Neural cell (in vitro differentiated cells): ENCODE measurements at regions not wholly inside any gene's neighbourhood (a gene's known extent, or its start where the extent isn't known, plus 50 kb on each side); places are given as distances from the start of the nearest gene placed in this dataset.

Experiments used
- H2AFZ ChIP-seq: fragments of 200-600, 300-800 bp; sonication (generic), shearing (Covaris generic); 2 replicates; pipeline ENCODE4 v1.6.0; 2014; ENCODE audit warnings: low read depth, mild to moderate bottlenecking, antibody characterized with exemption, low read length, moderate library complexity
- H3F3A ChIP-seq: fragments of 200-600 bp; shearing (Covaris generic); 2 replicates; pipeline ENCODE4 v1.6.1; 2016; ENCODE audit warnings: mild to moderate bottlenecking, moderate library complexity, mixed read lengths, antibody characterized with exemption, low read length; ENCODE audit not compliant: insufficient read depth, poor library complexity, severe bottlenecking
- H3K27ac ChIP-seq: fragments of 200-600, 300-800 bp; sonication (generic), shearing (Covaris generic); 2 replicates; pipeline ENCODE4 v1.5.1; 2014; ENCODE audit warnings: mild to moderate bottlenecking, low read length, moderate library complexity
- H3K27me3 ChIP-seq: fragments of 300-800, 200-600 bp; sonication (generic), shearing (Covaris generic); 2 replicates; pipeline ENCODE4 v1.6.0; 2014; ENCODE audit warnings: mild to moderate bottlenecking, low read depth, low read length, moderate library complexity; ENCODE audit not compliant: insufficient read depth
- H3K36me3 ChIP-seq: fragments of 300-800, 200-600 bp; sonication (generic), shearing (Covaris generic); 2 replicates; pipeline ENCODE4 v1.5.1; 2014; ENCODE audit warnings: mild to moderate bottlenecking, antibody characterized with exemption, low read length, moderate library complexity; ENCODE audit not compliant: insufficient read depth
- H3K4me2 ChIP-seq: fragments of 300-800, 200-600 bp; sonication (generic), shearing (Covaris generic); 2 replicates; pipeline ENCODE4 v1.6.0; 2014; ENCODE audit warnings: mild to moderate bottlenecking, low read length
- H3K4me3 ChIP-seq: fragments of 300-800, 200-600 bp; sonication (generic), shearing (Covaris generic); 2 replicates; pipeline ENCODE4 v1.5.1; 2014; ENCODE audit warnings: mild to moderate bottlenecking, low read length, moderate library complexity
- H3K79me2 ChIP-seq: fragments of 200-600 bp; shearing (Covaris generic); replicated peaks from 2 replicates; pipeline ENCODE4 v1.6.0; 2014; ENCODE audit warnings: mild to moderate bottlenecking, low read length, moderate library complexity; ENCODE audit not compliant: insufficient read depth
- H3K9ac ChIP-seq: fragments of 300-800, 200-600 bp; sonication (generic), shearing (Covaris generic); 2 replicates; pipeline ENCODE4 v1.6.1; 2016; ENCODE audit warnings: mild to moderate bottlenecking, low read length, mixed read lengths
- H3K9me2 ChIP-seq: fragments of 200-600 bp; shearing (Covaris generic); 2 replicates; pipeline ENCODE4 v1.6.1; 2016; ENCODE audit warnings: mild to moderate bottlenecking, low read length, mixed read lengths; ENCODE audit not compliant: insufficient read depth
- H3K9me3 ChIP-seq: fragments of 200-600, 300-800 bp; sonication (generic), shearing (Covaris generic); 2 replicates; pipeline ENCODE4 v1.6.1; 2016; ENCODE audit warnings: mild to moderate bottlenecking, mixed run types, low read length, moderate library complexity, mixed read lengths
- H4K20me1 ChIP-seq: fragments of 200-600 bp; shearing (Covaris generic); 2 replicates; pipeline ENCODE4 v1.6.1; 2016; ENCODE audit warnings: mild to moderate bottlenecking, mixed run types; ENCODE audit not compliant: insufficient read depth
- CTCF ChIP-seq: fragments of 450-650 bp; IDR thresholded peaks from 2 replicates; pipeline ENCODE4 v1.5.1; 2014; ENCODE audit warnings: antibody characterized with exemption, mild to moderate bottlenecking, moderate library complexity; ENCODE audit not compliant: poor library complexity, severe bottlenecking
- EP300 ChIP-seq: fragments of 450-650 bp; conservative IDR thresholded peaks from 2 replicates; pipeline ENCODE4 v1.6.1; 2014; ENCODE audit warnings: antibody characterized with exemption, mild to moderate bottlenecking, moderate library complexity; ENCODE audit not compliant: poor library complexity, severe bottlenecking
- EZH2 ChIP-seq: fragments of 200-600, 300-800 bp; shearing (Covaris generic), sonication (generic); IDR thresholded peaks from 2 replicates; pipeline ENCODE4 v1.6.1; 2014; ENCODE audit warnings: antibody characterized with exemption, low read length, borderline replicate concordance, mild to moderate bottlenecking; ENCODE audit not compliant: insufficient read depth, poor library complexity, severe bottlenecking
- MXI1 ChIP-seq: fragments of 450-650 bp; conservative IDR thresholded peaks from 2 replicates; pipeline ENCODE4 v1.6.1; 2014; ENCODE audit warnings: antibody characterized with exemption, mild to moderate bottlenecking; ENCODE audit not compliant: poor library complexity, severe bottlenecking
- POLR2AphosphoS5 ChIP-seq: IDR thresholded peaks from 2 replicates; pipeline ENCODE4 v1.6.1; 2012
- RAD21 ChIP-seq: fragments of 450-650 bp; conservative IDR thresholded peaks from 2 replicates; pipeline ENCODE4 v1.6.1; 2014; ENCODE audit warnings: antibody characterized with exemption, mild to moderate bottlenecking, moderate library complexity
- REST ChIP-seq: IDR thresholded peaks from 2 replicates; pipeline ENCODE4 v1.6.1; 2012; ENCODE audit warnings: borderline replicate concordance
- SMC3 ChIP-seq: fragments of 450-650 bp; conservative IDR thresholded peaks from 2 replicates; pipeline ENCODE4 v1.6.1; 2014; ENCODE audit warnings: antibody characterized with exemption, mild to moderate bottlenecking, moderate library complexity; ENCODE audit not compliant: poor library complexity
- TAF1 ChIP-seq: IDR thresholded peaks from 2 replicates; pipeline ENCODE4 v1.6.1; 2012; ENCODE audit warnings: low read depth

GRCh38 chr21:18118566-18118965 lies 126.1 kb upstream of the CHODL start:
- Histone ChIP-seq H3K4me3 (no peak overlapping the region), H2AFZ (no peak overlapping the region), H3K27me3 (no peaks in the 10 kb centered on the region), H3K36me3 (no peaks in the 10 kb centered on the region), H3K4me2 (no peak overlapping the region), H3K9ac (no peak overlapping the region), H3K79me2 (no peaks in the 10 kb centered on the region), H3K9me3 (no peaks in the 10 kb centered on the region), H3F3A (no peaks in the 10 kb centered on the region), H3K27ac (no peak overlapping the region), H4K20me1 (no peaks in the 10 kb centered on the region), H3K9me2 (no peaks in the 10 kb centered on the region)
- TF ChIP-seq REST (no peak), TAF1 (no peak), EP300 (no peak), POLR2AphosphoS5 (no peak), CTCF (no peak), RAD21 (no peak), EZH2 (no peak), SMC3 (no peak), MXI1 (no peak)

GRCh38 chr21:18117176-18117575 lies 127.5 kb upstream of the CHODL start:
- Histone ChIP-seq H3K4me3 (no peak overlapping the region), H3K79me2 (no peaks in the 10 kb centered on the region), H3K9ac (no peak overlapping the region), H2AFZ (no peak overlapping the region), H3K27me3 (no peaks in the 10 kb centered on the region), H3K9me2 (no peaks in the 10 kb centered on the region), H3K9me3 (no peaks in the 10 kb centered on the region), H3F3A (no peaks in the 10 kb centered on the region), H4K20me1 (no peaks in the 10 kb centered on the region), H3K27ac (no peak overlapping the region), H3K36me3 (no peaks in the 10 kb centered on the region), H3K4me2 (no peak overlapping the region)
- TF ChIP-seq RAD21 (no peak), POLR2AphosphoS5 (no peak), REST (no peak), TAF1 (no peak), CTCF (no peak), EZH2 (no peak), SMC3 (no peak), MXI1 (no peak), EP300 (no peak)
